NT2/D1 (cell line): ENCODE measurements at regions not wholly inside any gene's neighbourhood (a gene's known extent, or its start where the extent isn't known, plus 50 kb on each side); places are given as distances from the start of the nearest gene placed in this dataset.

Experiments
- DNase-seq: peaks from one replicate; pipeline ENCODE4 v3.0.0-alpha.2; 2011; ENCODE audit warnings: low read depth, low spot score
- H3K27me3 ChIP-seq: 2 replicates; pipeline ENCODE4 v1.6.0; 2011; ENCODE audit warnings: mild to moderate bottlenecking; ENCODE audit not compliant: insufficient read length, insufficient read depth
- H3K36me3 ChIP-seq: 2 replicates; pipeline ENCODE4 v1.6.1; 2011; ENCODE audit warnings: mild to moderate bottlenecking, low read length, mixed read lengths; ENCODE audit not compliant: insufficient read depth, insufficient read length
- H3K4me1 ChIP-seq: 2 replicates; pipeline ENCODE4 v1.5.1; 2011; ENCODE audit not compliant: insufficient read depth, insufficient read length
- H3K4me3 ChIP-seq: 2 replicates; pipeline ENCODE4 v1.5.1; 2011; ENCODE audit warnings: low read depth; ENCODE audit not compliant: insufficient read length
- H3K9ac ChIP-seq: 2 replicates; pipeline ENCODE4 v1.6.0; 2011; ENCODE audit warnings: low read depth; ENCODE audit not compliant: insufficient read length
- H3K9me3 ChIP-seq: 2 replicates; pipeline ENCODE4 v1.5.1; 2011; ENCODE audit warnings: mild to moderate bottlenecking, low read length; ENCODE audit not compliant: insufficient read depth
- SUZ12 ChIP-seq: IDR thresholded peaks from 2 replicates; pipeline ENCODE4 v1.6.1; 2011; ENCODE audit not compliant: insufficient read length, insufficient read depth; ENCODE audit errors: extremely low read depth
- YY1 ChIP-seq: IDR thresholded peaks from 2 replicates; pipeline ENCODE4 v1.6.1; 2011; ENCODE audit not compliant: insufficient read length, insufficient read depth
- ZNF274 ChIP-seq: IDR thresholded peaks from 2 replicates; pipeline ENCODE4 v1.6.1; 2011; ENCODE audit warnings: mild to moderate bottlenecking, low read depth, low read length

DNA sequence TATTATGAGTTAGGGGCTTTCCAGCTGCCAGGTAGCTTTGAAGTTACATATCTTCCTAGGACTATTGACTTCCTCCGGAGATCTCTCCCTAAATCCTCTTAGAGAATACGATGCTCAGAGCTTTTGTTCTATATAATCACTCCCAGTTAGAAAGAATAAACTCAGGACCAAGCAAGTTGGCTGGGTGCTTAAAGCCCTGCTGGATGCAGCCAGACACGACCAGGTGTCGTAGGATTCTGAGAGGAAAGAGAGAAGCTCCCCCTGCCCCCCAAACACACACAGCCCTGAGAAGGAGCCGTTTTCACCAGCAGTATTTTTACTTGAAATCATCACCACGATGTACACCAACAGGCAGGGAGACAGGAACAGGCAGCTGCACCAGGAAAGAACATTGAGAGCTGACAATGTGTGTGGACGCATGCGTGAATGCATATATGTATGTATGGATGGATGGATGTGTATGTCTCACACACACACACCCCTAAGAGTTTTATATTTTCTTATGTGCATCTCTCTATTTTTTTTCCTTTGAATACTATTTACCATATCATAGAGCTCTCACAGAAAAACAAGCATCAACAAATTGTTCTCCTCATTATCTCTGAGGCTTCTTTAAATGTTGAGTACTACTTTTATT, 382.6 kb downstream of the EPHA4 start:
- Histone ChIP-seq H3K4me1 (no peaks in the 10 kb centered on the region), H3K9ac (no peak overlapping the region), H3K27me3 (no peaks in the 10 kb centered on the region), H3K9me3 (no peaks in the 10 kb centered on the region), H3K4me3 (no peak overlapping the region), H3K36me3 (no peaks in the 10 kb centered on the region)
- peak; percentile 52 for DNase-seq
- no peak for TF ChIP-seq YY1
- TF ChIP-seq ZNF274 = no peak

- Histone ChIP-seq H3K36me3 (no peaks in the 10 kb centered on the region), H3K9ac (no peak overlapping the region), H3K27me3 (no peaks in the 10 kb centered on the region), H3K9me3 (no peaks in the 10 kb centered on the region), H3K4me1 (no peaks in the 10 kb centered on the region), H3K4me3 (no peak overlapping the region)
- TF ChIP-seq ZNF274 = no peak
- no peak for TF ChIP-seq SUZ12
- no peak for TF ChIP-seq YY1
- no peak for DNase-seq
These were observed 376.3 kb downstream of the EPHA4 start for GRCh38 chr2:221195829-221196228.

- H3K9me3 ChIP-seq = no peaks in the 10 kb centered on the region
- H3K4me3 ChIP-seq = no peak overlapping the region
- H3K4me1 ChIP-seq = no peaks in the 10 kb centered on the region
- H3K27me3 ChIP-seq = no peaks in the 10 kb centered on the region
- no peak for DNase-seq
- H3K36me3 ChIP-seq = no peaks in the 10 kb centered on the region
- H3K9ac ChIP-seq = no peak overlapping the region
- no peak for TF ChIP-seq YY1
- TF ChIP-seq ZNF274 = no peak
- no peak for TF ChIP-seq SUZ12
These were observed 374.8 kb downstream of the EPHA4 start for GRCh38 chr2:221197225-221197856.

- Histone ChIP-seq H3K9ac (no peak overlapping the region), H3K9me3 (no peaks in the 10 kb centered on the region), H3K36me3 (no peaks in the 10 kb centered on the region), H3K4me3 (no peak overlapping the region), H3K4me1 (no peaks in the 10 kb centered on the region), H3K27me3 (no peaks in the 10 kb centered on the region)
- no peak for DNase-seq
- TF ChIP-seq ZNF274 = no peak
- no peak for TF ChIP-seq YY1
- no peak for TF ChIP-seq SUZ12
These were observed 373.8 kb downstream of the EPHA4 start for GRCh38 chr2:221198309-221198708.

DNA sequence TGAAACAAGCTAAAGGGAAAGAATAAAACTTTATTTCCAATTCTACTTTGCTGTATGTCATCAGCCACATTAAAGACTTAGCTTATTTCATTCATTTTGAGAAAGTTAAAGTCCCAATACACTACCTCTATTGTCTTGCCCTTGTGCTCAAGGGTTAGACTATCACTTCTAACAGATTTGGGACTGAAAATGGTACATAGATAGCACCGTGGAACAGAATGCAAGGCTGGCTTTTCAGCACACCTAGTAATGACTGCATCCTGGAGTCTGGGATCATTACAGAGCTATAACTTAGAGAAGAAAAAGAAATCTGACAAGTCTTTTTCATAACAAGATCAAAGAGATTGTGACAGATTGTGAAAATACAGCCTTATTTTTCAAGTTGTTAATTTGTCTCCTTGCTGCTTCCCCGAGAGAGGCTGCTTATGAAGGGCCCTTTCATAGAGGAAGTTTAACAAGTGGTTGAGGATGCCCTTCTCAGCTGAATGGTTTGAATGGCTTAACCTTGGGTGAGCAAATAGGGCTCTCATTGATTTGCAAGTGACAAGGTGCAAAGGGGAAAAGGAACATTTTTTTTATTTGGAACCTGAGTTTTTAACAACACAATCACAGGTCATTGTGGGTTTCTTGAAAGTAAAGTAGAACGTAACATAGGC, 371.8 kb downstream of the EPHA4 start:
- TF ChIP-seq ZNF274 (no peak), SUZ12 (no peak), YY1 (no peak)

DNA sequence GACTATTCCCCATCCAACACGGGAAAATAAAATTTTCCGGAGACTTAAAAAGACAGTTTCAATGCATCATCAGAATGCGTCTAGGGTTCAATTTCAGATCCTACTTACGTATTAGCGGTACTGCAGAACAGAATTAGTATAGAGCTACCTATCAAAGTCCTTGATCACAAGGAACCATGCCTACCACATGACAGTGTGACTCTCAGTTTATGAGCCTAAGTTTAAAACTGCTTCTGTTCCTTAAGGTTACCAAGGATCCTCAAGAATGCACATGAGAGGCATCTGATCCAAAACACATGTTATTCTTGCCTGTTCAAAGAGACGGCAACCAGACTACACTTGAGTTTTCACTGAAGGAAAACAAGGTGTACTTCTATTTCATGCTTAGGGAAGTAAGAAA, 369.7 kb downstream of the EPHA4 start:
- Histone ChIP-seq H3K9me3 (no peaks in the 10 kb centered on the region), H3K36me3 (no peaks in the 10 kb centered on the region), H3K4me1 (no peaks in the 10 kb centered on the region), H3K27me3 (no peaks in the 10 kb centered on the region), H3K9ac (no peak overlapping the region), H3K4me3 (no peak overlapping the region)
- DNase-seq = no peak
- no peak for TF ChIP-seq ZNF274
- no peak for TF ChIP-seq YY1
- TF ChIP-seq SUZ12 = no peak

More for the DNA sequence above, 371.8 kb downstream of the EPHA4 start:
- H3K4me1 ChIP-seq = no peaks in the 10 kb centered on the region
- no peaks in the 10 kb centered on the region for H3K36me3 ChIP-seq
- no peak overlapping the region for H3K9ac ChIP-seq
- H3K9me3 ChIP-seq = no peaks in the 10 kb centered on the region
- no peaks in the 10 kb centered on the region for H3K27me3 ChIP-seq
- peak; percentile 16 for DNase-seq
- no peak overlapping the region for H3K4me3 ChIP-seq

DNA sequence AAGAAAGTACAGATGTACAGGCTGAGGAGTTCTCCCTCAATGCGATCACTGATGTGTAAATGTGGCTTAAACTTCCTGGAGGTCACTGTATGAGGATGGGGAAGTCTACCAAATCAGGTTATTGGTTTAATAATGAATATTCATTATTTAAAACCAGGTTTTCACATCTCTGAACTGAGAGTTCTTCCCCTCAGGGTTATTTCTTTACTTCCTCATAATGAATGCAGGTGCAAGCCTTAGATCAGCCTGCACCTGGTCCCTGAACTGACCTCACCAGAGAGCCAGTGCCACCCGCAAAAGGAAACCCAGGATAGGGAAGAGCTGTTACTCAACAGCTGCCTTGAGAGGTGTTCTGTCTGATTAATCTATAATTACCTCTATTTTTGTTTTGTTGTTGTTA, 369.0 kb downstream of the EPHA4 start:
- no peaks in the 10 kb centered on the region for H3K27me3 ChIP-seq
- no peak for TF ChIP-seq ZNF274
- no peak for TF ChIP-seq SUZ12
- TF ChIP-seq YY1 = no peak
- H3K9me3 ChIP-seq = no peaks in the 10 kb centered on the region
- H3K36me3 ChIP-seq = no peaks in the 10 kb centered on the region
- no peak for DNase-seq
- no peaks in the 10 kb centered on the region for H3K4me1 ChIP-seq
- H3K4me3 ChIP-seq = no peak overlapping the region
- H3K9ac ChIP-seq = no peak overlapping the region
